Large intestine (tissue), 3 donors: ENCODE measurements at regions not wholly inside any gene's neighbourhood (a gene's known extent, or its start where the extent isn't known, plus 50 kb on each side); places are given as distances from the start of the nearest gene placed in this dataset.

ENCODE experiments used
- DNase-seq, 2 donors: peaks; one replicate each; pipeline versions ENCODE4 v3.0.0 to v3.0.0-alpha.2; 2013
- H3K27ac ChIP-seq: one replicate; pipeline ENCODE4 v1.5.1; 2013; ENCODE audit warnings: low read length
- H3K27me3 ChIP-seq: 2 replicates; pipeline ENCODE4 v1.6.1; 2013; ENCODE audit warnings: low read length; ENCODE audit not compliant: control insufficient read depth, insufficient read depth
- H3K36me3 ChIP-seq: 2 replicates; pipeline ENCODE4 v1.6.1; 2013; ENCODE audit warnings: low read length; ENCODE audit not compliant: control insufficient read depth, insufficient read depth
- H3K4me1 ChIP-seq: one replicate; pipeline ENCODE4 v1.6.1; 2013; ENCODE audit warnings: low read length; ENCODE audit not compliant: control insufficient read depth, insufficient read depth
- H3K4me3 ChIP-seq: one replicate; pipeline ENCODE4 v1.5.1; 2013; ENCODE audit warnings: low read length
- H3K9me3 ChIP-seq: one replicate; pipeline ENCODE4 v1.6.1; 2013; ENCODE audit warnings: mild to moderate bottlenecking, low read depth, low read length, moderate library complexity; ENCODE audit not compliant: control insufficient read depth
- WGBS: methylation state at CpG from one replicate; pipeline ENCODE4 v1.1.5; 2013; ENCODE audit warnings: low lambda C conversion rate; ENCODE audit not compliant: insufficient coverage; 5-methylcytosine and 5-hydroxymethylcytosine counted together

- Histone ChIP-seq H3K36me3 (no peaks in the 10 kb centered on the region), H3K4me1 (no peaks in the 10 kb centered on the region), H3K27me3 (no peaks in the 10 kb centered on the region), H3K27ac (no peak overlapping the region), H3K9me3 (no peaks in the 10 kb centered on the region), H3K4me3 (no peak overlapping the region)
- 100% methylated on average over 1 of the region's 2 CpGs for WGBS
- DNase-seq, result no peak
These were observed 972.1 kb downstream of the SLITRK5 start for GRCh38 chr13:88643233-88643632.

GRCh38 chr13:88648598-88649373, 977.6 kb downstream of the SLITRK5 start:
- Histone ChIP-seq H3K4me1 (no peaks in the 10 kb centered on the region), H3K36me3 (no peaks in the 10 kb centered on the region), H3K27me3 (no peaks in the 10 kb centered on the region), H3K27ac (no peak overlapping the region), H3K4me3 (no peak overlapping the region), H3K9me3 (no peaks in the 10 kb centered on the region)
- WGBS, result no CpG with 5 or more reads among the region's 2 CpGs
- DNase-seq, result no peak

- Histone ChIP-seq H3K4me3 (no peak overlapping the region), H3K4me1 (no peaks in the 10 kb centered on the region), H3K36me3 (no peaks in the 10 kb centered on the region), H3K27ac (no peak overlapping the region), H3K9me3 (no peaks in the 10 kb centered on the region), H3K27me3 (no peaks in the 10 kb centered on the region)
- WGBS, result no CpG with 5 or more reads among the region's 4 CpGs
- no peak for DNase-seq
These were observed 978.7 kb downstream of the SLITRK5 start for GRCh38 chr13:88649855-88650254.

- H3K4me1 ChIP-seq, result no peaks in the 10 kb centered on the region
- no peaks in the 10 kb centered on the region for H3K27me3 ChIP-seq
- no peaks in the 10 kb centered on the region for H3K9me3 ChIP-seq
- H3K27ac ChIP-seq, result no peak overlapping the region
- no peak for DNase-seq
- H3K36me3 ChIP-seq, result no peaks in the 10 kb centered on the region
- no peak overlapping the region for H3K4me3 ChIP-seq
- WGBS, result no CpG with 5 or more reads among the region's 5 CpGs
These were observed 980.4 kb downstream of the SLITRK5 start for GRCh38 chr13:88651531-88651930.

- WGBS, result 80% methylated on average over 1 of the region's 6 CpGs
- no peak for DNase-seq
These were observed 985.6 kb downstream of the SLITRK5 start for GRCh38 chr13:88656751-88657150.

GRCh38 chr13:88670509-88670908, 999.3 kb downstream of the SLITRK5 start:
- no peaks in the 10 kb centered on the region for H3K36me3 ChIP-seq
- no peak overlapping the region for H3K4me3 ChIP-seq
- H3K9me3 ChIP-seq, result no peaks in the 10 kb centered on the region
- no peak overlapping the region for H3K27ac ChIP-seq
- no peak for DNase-seq
- WGBS, result no CpG with 5 or more reads among the region's 1 CpG
- H3K4me1 ChIP-seq, result no peaks in the 10 kb centered on the region
- H3K27me3 ChIP-seq, result no peaks in the 10 kb centered on the region

More at GRCh38 chr13:88656751-88657150, 985.6 kb downstream of the SLITRK5 start:
- Histone ChIP-seq H3K4me1 (no peaks in the 10 kb centered on the region), H3K9me3 (no peaks in the 10 kb centered on the region), H3K27ac (no peak overlapping the region), H3K27me3 (no peaks in the 10 kb centered on the region), H3K36me3 (no peaks in the 10 kb centered on the region), H3K4me3 (no peak overlapping the region)

GRCh38 chr13:88674841-88675240, 1003.7 kb downstream of the SLITRK5 start:
- no peak overlapping the region for H3K4me3 ChIP-seq
- H3K9me3 ChIP-seq, result no peaks in the 10 kb centered on the region
- WGBS, result 80% methylated on average over 1 of the region's 2 CpGs
- no peak overlapping the region for H3K27ac ChIP-seq
- no peak for DNase-seq
- no peaks in the 10 kb centered on the region for H3K36me3 ChIP-seq
- H3K4me1 ChIP-seq, result no peaks in the 10 kb centered on the region
- H3K27me3 ChIP-seq, result no peaks in the 10 kb centered on the region

GRCh38 chr13:88675347-88675996, 1004.3 kb downstream of the SLITRK5 start:
- WGBS, result 100% methylated on average over 1 of the region's 2 CpGs
- H3K9me3 ChIP-seq, result no peaks in the 10 kb centered on the region
- no peaks in the 10 kb centered on the region for H3K27me3 ChIP-seq
- H3K4me3 ChIP-seq, result no peak overlapping the region
- DNase-seq, result no peak
- no peaks in the 10 kb centered on the region for H3K4me1 ChIP-seq
- no peak overlapping the region for H3K27ac ChIP-seq
- no peaks in the 10 kb centered on the region for H3K36me3 ChIP-seq

GRCh38 chr13:88676016-88676415, 1004.8 kb downstream of the SLITRK5 start:
- no peaks in the 10 kb centered on the region for H3K36me3 ChIP-seq
- no peaks in the 10 kb centered on the region for H3K4me1 ChIP-seq
- H3K27me3 ChIP-seq, result no peaks in the 10 kb centered on the region
- H3K27ac ChIP-seq, result no peak overlapping the region
- no peak overlapping the region for H3K4me3 ChIP-seq
- no peaks in the 10 kb centered on the region for H3K9me3 ChIP-seq
- no peak for DNase-seq

GRCh38 chr13:88685459-88685858, 1014.3 kb downstream of the SLITRK5 start:
- Histone ChIP-seq H3K4me1 (no peaks in the 10 kb centered on the region), H3K27ac (no peak overlapping the region), H3K36me3 (no peaks in the 10 kb centered on the region), H3K9me3 (no peaks in the 10 kb centered on the region), H3K27me3 (peaks cover 2% of the 10 kb centered on the region), H3K4me3 (no peak overlapping the region)
- DNase-seq, result no peak
- 100% methylated on average over 1 of the region's 2 CpGs for WGBS

- no peaks in the 10 kb centered on the region for H3K36me3 ChIP-seq
- no peak for DNase-seq
- H3K9me3 ChIP-seq, result no peaks in the 10 kb centered on the region
These were observed 1030.4 kb downstream of the SLITRK5 start for GRCh38 chr13:88701551-88701950.

More at GRCh38 chr13:88701551-88701950, 1030.4 kb downstream of the SLITRK5 start:
- no peak overlapping the region for H3K27ac ChIP-seq
- H3K4me1 ChIP-seq, result no peaks in the 10 kb centered on the region
- no peaks in the 10 kb centered on the region for H3K27me3 ChIP-seq
- no peak overlapping the region for H3K4me3 ChIP-seq
